ENCODE measurements at regions not wholly inside any gene's neighbourhood (a gene's known extent, or its start where the extent isn't known, plus 50 kb on each side); places are given as distances from the start of the nearest gene placed in this dataset.

DNA sequence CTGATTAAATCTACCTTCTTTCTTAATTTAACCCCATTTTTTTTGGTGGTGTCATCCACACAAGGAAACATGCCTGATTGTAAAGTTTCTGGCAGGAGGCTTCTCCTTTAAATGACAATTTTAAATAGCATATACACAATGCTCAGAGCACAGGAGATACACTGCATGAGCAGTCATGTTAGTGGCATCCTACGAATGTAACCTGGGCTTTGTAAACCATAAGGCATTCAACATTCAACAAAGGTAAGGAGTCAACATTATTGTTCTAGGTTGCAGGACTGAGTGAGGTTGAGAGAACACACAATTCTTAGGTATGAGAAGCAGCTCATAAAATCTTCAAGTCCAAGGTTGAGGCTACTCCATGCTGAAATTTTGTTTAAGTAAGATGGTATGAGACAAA, 266.6 kb upstream of the SIX2 start:
- no peak for FAIRE-seq
- no peak for DNase-seq (ENCODE audit: low spot score in 2 of 2)

DNA sequence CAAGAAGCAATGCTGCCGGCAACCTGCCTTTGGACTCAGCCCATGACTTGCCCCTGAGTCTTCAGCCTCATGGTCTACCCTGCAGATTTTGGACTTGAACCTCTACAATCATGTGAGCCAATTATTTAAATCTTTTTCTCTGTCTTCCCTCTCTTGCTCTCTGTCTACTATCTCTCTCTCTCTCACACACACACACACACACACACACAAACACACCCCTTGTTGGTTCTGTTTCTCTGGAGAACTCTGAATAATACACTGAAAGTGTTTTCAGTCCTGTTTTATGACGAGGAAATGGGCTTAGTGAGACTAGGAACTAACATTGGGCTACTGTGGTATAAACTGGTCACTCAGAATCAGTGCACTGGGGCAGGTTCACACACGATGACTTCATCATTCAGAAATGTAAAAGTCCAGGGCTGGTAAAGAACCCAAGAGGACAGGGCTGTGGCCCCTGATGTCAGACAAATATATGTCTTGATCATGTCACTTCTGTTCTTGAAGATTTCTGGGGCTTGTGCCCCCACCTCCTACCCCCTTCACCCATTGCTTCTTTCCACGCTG, 266.1 kb upstream of the SIX2 start:
- DNase-seq (ENCODE audit: low spot score in 2 of 2) (no peak), FAIRE-seq (no peak)

DNA sequence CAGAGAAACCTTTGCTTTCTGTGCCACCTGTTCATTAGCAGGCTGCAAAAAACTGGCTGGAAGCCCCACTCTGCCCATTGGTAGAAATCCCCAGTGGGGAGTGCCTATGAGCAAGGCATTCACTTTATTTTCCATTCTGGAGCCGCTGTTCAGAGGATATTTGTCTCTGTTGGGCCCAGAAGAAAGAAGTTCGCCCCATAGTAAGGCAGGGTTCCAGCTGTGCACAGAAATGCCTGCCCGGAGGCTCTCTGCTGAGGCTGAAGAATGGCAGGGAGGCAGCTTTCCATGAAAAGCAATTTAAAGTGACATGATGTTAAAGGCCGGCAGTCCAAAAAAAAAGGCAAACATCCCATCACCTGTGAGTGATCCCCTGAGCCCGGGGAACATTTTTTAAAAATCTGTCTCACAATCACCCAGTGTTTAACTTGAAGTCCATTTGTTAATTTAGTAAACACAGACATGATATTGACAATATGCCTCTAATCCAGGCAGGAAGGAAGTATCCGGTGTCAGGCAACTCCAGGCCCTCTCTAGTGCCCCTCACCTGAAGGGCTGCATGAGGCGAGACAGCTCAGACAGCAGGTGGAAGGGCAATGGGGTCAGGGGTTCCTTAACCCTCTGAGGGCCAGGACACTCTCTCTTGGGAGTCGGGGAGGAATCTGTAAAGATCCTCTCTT, 265.1 kb upstream of the SIX2 start:
- no peak for DNase-seq (ENCODE audit: low spot score in 2 of 2)
- no peak for FAIRE-seq

DNA sequence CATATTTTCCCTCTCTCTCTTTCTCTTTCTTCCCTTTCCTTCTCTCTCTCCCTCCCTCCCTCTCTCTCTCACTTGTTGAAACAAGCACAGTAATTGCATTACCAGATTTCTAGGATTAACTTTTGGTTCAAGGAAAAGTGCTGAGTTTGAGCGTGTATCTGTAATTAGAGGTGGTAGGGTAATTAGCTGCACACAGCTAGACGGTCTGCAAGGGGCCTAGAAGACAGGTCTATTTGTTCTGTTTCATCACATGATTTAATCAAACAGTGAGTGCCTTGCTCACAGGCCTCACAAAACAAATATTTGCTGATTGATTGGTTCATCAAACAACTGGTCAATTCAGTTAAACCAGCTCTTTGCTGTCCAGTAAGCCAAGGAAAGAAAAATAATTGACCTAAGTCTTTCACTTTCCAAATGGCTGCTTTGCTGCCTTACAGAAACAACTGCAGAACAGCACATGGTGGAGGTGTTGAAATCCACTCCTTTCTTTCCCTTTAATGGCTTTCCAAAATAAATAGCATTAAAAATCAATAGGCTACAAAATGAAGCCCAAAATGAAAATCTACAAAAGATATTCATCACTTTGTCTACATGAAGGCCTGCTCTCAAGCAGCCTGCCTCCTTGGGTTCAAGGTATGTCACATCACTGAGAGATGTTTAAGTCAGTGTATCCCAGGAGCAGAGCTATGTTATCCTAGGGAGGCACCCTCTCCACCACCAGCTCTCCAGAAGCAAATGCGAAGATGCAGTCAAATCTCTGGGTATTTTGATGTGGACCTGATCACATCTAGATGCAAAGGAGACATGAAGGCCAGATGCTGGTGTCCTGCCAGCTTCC, 264.4 kb upstream of the SIX2 start:
- DNase-seq (ENCODE audit: low spot score in 2 of 2): no peak
- FAIRE-seq: no peak

DNA sequence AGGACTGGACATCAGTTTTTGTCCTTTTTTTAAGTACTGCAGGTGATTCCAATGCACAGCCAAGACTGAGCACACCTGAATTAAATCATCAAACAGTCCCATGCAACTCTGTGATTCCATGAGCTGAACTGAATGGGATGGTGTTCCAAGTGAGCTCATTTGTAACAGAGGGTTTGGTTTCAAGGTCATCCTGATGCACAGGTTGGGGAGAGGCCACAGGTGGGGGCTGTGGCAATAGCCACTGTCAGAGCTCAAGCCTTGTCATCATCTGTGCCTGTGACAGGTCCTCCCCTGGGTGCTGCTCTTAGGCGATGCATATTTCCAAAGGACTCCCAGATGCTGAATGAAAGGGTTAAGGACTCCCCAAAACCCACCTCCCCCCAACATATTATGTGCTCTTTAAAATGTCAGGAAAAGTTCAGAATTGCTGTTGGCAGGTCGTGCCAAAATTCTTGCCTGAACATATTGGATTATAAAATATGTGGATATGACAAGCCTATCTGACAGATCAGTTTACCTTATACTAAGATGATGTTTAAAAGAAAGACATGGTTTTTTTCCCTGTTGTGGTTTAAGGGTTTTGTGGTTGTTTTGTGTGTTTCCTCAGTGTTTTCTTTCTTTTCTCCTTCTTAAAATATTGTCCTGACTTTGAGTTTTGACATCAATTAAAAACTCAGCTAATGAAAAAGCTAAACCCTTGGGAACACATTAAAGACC, 263.5 kb upstream of the SIX2 start:
- DNase-seq (ENCODE audit: low spot score in 2 of 2): no peak
- no peak for FAIRE-seq

DNA sequence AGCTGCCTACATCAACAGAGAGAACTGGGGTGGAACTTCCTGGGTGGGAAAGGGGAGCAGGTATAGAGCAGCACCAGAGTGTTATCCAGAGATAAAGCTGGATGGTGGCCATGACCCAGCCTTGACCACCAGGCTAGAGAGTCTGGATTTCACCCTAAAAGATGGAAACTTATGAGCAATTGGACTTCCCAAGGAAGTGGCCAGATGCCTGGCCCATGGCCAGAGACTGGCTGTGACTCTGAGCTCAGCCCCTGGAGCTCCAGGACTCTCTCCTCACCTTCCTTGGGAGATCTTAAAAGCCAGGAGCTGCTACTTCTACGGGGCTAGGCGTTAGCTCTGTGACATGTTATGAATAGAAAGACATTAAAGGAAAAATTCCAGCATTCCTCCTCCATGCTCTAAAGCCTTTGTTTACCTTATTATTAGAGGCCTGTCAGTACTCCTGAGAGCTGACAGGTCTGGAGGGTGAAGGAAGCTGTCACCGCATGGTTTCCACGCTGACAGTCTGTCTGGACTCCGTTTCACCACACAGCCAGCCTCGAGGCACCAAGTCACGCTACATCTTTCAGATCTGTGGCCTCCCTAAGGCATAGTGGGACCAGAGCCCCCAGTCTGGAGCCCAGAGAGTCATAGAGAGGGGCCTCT, 260.0 kb upstream of the SIX2 start:
- FAIRE-seq: no peak
- DNase-seq (ENCODE audit: low spot score in 2 of 2): no peak

DNA sequence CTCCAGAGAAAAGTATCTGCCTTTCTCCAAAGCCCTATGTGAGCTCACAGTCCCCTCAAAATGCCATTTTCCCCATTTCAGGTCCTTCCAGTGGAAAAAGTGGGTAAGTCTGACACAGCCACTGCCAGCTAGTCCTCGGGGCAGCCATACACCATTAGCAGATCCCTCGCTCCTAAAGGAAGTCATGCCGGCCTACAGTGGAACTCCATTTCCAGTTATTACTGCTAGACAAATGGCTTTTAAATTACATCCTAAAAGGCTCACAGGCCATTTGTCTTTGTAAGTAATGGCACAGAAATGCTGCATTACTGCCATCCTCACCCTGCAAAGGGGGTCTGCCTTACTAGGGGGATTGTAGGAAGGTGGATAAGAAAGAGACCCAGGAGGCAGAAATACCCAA, 259.4 kb upstream of the SIX2 start:
- no peak for DNase-seq (ENCODE audit: low spot score in 2 of 2)
- no peak for FAIRE-seq

DNA sequence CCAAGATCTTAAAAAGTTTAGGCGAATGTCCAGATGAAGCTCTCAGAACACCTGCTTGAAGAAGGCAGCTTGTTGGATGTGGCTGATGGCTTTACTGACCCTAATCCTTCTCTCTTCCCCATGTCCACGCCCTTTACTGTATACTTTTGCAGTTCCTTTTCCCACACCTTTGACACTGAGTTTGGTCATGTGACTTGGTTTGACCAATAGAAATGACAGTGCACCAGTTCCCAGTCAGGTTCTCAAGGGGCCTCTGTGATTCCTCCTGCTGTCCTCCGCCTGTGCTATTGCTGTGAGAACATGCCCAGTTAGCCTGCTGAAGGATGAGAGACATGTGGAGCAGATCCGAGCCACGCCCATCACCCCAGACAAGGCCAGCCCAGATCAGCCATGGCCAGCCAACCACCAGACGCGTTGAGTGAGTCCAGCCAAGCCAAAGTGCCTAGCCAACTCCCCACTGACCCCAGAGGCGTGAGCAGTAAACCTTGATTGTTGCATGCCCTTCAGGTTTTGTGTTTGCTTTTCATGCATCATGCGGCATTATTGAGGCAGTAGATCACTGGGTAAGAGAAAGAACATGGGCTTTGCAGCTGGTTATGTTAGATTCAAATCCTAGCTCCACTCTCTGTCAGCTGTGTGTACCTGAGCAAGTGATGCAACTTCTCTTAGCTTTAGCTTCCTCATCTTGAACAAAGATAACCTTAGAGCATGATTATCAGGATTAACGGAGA, 258.0 kb upstream of the SIX2 start:
- no peak for DNase-seq (ENCODE audit: low spot score in 2 of 2)
- FAIRE-seq: no peak

DNA sequence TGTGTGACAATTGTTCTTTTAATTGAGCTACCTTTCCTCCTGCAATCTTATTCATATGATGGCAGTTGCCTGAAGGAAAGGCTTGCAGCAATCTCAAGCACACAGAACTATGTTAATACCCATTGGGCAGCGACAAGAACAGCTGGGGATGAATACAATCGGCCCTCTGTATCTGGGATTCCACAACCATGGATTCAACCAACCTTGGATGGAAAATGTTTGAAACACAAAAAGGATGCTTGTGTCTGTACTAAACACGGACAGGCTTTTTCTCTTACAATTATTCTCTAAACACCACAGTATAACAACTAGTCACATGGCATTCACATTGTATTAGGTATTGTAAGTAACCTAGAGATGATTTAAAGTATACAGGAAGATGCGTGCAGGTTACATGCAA, 256.1 kb upstream of the SIX2 start:
- no peak for FAIRE-seq
- DNase-seq (ENCODE audit: low spot score in 2 of 2): peak in 1 of 2 donors; percentile 4

DNA sequence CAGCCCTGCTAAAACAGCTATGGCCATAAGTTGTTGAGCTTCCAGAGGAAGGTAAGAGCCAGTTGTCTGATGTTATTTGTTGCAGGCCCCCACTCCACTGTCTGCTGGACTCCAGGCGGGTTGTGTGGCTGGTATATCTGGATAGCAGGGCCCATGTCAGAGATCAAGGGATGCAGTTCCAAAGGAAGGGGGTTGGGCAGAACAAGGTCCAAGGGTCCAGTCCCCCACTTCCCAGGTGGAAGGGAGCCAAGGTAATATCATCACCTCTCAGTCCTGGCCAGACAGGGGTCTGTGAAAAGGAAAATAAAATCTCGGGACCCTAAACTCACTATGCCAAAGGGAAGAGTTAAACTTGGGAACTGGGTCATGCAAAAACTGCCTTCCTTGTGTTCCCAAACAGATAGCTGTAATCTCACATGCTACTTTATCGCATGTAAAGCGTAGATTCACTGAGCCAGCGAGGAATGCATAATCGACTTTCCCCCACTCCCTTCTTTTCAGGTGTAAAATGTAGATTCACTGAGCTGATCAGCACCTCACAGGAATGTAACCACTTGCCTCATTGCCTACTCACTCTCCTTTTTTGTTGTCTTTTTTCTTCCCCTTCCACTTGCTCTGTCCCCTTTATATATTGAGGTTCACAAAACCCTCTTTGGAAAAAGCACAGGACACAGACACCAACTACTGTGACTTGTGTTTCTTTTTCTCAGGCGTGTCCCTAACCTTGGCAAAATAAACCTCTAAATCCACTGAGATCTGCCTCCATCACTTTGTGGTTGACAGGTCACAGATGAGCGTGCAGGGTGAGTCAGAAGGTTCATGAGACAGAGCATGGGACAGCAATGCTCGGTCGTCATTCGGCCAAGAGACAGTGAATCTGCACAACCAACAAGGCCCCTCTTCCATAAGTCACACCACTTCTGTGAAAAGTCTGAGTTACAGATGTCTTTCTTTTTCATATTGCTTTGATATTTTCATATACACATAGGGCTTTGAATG, 255.3 kb upstream of the SIX2 start:
- DNase-seq (ENCODE audit: low spot score in 2 of 2): no peak
- no peak for FAIRE-seq

DNA sequence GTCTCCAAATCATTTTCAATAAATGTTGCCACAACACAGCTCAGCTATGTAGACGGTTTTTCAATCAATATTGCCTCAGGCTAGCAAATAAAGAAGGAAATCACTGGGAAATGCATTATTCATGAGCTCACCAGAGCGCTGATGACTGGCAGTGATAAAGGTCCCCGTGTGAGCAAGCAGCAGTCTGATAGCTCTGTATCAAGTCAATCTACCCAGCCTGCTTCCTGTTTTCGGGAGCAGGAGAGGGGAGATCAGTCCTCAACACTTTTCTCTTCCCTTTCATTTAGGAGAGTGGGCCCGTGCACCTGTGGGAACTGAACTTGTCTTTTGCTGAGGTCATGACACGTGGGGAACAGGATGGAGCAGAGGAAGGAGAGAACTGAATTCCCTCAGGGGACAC, 253.9 kb upstream of the SIX2 start:
- no peak for FAIRE-seq
- DNase-seq (ENCODE audit: low spot score in 2 of 2): no peak

DNA sequence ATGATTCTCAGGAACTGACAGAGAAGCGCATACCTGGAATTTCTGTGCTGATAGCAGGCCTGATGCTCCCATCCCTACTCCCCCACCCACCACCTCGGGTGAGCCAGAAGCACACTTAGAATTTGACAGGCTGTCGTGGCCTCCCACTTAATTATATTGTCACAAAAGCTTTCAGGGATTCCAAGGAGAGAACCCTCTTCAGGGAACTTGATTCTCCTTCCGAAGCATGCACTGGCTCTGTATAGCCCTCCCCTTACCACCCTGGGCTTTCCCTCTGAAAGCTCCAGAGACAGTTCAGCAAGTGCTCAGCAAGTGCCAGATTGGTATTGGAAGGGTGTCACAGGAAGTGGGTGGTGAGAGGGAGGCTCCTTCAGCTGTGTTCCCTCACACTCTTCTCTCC, 252.5 kb upstream of the SIX2 start:
- no peak for DNase-seq (ENCODE audit: low spot score in 2 of 2)
- no peak for FAIRE-seq

DNA sequence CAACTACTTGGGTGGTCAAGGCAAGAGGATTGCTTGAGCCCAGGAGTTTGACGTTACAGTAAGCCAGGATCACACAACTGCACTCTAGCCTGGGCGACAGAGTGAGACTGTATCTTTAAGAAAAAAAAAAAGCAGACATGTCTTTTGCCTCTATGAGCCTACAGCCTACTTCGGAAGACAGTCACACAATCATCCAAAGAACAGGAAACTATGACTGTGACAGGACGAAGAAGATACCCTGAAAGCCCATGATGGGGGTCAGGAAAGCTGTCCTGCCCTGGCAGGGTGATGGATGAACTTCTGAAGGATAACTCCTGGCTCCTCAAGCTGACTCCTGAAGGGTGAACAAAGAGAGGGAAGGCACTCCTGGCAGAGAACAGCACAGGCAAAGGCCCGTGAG, 251.7 kb upstream of the SIX2 start:
- DNase-seq (ENCODE audit: low spot score in 2 of 2): no peak
- no peak for FAIRE-seq

DNA sequence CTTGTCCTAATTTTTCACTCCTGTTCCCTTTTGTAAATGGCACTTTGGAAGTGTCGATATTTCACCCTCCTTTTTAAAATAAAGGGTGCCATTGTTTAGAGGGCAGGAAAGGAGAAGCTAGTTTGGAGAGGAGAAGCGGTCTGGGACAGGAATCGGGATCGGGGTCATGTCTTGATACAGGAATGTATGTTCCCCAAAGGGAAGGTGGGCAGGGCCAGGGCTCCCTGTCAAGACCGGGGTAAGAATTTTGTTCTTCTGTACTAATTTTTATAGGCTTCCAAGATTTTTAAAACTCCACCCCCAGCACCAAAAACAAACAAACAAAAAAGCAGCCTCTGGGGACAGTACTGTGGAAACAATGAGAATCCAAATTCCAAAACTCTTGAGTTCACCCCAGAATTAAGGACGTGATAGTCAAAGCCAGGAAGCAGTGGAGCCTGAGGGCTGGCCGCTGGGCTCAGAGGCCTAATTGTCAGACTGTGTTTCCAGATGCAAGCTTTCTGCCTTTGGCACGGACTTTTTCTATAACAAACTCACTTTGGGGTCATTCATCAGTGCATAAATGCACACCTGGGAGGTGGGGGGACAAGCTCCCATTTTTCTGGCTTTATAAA, 250.4 kb upstream of the SIX2 start:
- no peak for FAIRE-seq
- no peak for DNase-seq (ENCODE audit: low spot score in 2 of 2)

DNA sequence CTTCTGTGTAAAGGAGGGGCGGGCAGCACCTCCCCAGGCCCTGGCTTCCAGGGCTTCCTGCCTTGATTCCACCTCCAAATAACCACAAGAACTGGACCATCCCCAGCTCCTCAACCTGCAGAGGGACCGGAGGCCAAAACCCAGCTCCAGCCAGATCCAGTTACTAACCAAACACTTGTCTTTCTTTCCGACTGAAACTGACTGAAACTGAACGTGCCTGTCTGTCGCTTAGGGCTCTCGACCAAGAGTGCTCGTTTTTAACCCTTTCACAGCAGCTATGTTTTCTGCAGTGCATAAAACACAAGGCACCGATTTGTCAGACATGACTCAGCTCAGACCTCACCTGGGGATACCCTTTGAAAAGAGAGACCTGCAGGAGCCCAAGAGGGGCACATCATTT, 249.9 kb upstream of the SIX2 start:
- FAIRE-seq (no peak), DNase-seq (ENCODE audit: low spot score in 2 of 2) (no peak)

DNA sequence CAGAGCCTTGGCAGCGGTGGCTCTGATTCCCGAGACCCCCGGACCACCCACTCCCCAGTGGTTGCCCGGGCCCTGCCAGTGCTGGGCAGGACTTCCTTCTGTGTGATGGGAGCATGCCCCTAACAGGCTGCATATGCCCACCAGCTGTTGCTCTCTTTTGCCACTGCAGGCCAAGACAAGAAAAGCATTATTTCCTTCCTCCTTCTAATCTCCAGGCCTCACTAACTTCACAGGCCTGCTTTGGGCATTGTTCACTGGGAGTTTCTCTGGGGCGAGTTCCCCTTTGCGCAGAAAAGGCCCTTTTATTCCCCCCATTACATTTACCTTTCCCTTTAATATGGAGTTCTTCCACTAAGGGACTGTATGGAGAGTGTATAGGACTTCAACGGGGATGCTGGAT, 249.1 kb upstream of the SIX2 start:
- no peak for FAIRE-seq
- no peak for DNase-seq (ENCODE audit: low spot score in 2 of 2)

DNA sequence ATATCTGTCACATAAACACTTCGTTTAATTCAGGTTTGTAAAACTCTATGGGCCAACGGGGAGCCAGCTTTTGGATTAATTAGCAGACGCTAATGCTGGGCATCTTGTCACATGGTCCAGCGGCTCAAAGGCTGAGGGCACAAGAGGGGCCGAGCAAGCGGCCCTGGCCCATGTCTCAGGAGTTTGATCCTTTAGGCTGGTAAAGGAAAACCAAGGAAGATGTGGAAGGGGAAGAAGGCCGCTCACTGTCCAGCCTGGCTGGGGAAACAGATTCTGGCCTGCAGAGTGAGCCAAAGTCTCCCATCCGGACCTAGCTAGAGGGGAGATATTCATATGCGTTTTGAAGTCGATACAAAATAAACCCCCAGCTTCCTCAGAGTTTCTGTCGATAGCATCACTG, 248.6 kb upstream of the SIX2 start:
- no peak for FAIRE-seq
- no peak for DNase-seq (ENCODE audit: low spot score in 2 of 2)

DNA sequence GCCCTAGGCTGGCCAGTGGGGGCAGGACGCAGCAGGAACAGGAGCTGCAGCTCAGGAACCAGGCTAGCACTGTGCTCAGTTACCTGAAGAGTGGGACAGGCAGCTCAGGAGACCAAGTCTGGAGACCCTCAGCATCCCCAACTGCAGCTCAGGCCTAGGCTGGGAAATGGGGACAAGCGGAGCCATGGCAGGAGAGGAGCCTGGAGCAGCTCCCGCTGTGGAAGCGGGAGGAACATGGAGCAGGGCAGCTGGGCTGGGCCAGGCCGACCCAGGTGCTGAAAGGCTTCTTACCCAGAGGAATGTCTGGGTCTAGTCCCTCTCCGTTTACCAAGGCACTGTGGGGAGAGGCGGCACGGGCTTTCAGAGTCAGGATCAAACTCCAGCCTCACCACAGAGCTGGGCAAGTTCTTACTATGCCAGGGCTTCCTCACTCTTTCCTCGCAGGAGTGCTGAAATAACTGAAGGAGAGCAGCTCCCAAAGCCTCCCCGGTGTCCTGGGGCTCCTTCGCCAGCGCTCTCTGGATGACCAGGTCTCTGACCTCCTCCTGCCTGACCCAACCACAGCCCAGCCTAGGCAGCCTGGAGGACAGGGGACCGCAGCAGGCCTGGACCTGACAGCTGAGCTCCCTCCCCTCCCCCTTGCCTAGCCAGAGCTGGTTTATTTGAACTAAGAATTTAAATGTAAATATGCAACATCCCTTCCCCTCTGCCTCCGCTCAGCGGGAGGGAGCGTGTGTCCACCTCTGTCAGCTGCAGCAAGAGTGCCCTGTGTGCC, 247.8 kb upstream of the SIX2 start:
- no peak for DNase-seq (ENCODE audit: low spot score in 2 of 2)
- FAIRE-seq: no peak

All from frontal cortex (tissue), 3 donors.